ENCODE measurements at regions not wholly inside any gene's neighbourhood (a gene's known extent, or its start where the extent isn't known, plus 50 kb on each side); places are given as distances from the start of the nearest gene placed in this dataset.

DNA sequence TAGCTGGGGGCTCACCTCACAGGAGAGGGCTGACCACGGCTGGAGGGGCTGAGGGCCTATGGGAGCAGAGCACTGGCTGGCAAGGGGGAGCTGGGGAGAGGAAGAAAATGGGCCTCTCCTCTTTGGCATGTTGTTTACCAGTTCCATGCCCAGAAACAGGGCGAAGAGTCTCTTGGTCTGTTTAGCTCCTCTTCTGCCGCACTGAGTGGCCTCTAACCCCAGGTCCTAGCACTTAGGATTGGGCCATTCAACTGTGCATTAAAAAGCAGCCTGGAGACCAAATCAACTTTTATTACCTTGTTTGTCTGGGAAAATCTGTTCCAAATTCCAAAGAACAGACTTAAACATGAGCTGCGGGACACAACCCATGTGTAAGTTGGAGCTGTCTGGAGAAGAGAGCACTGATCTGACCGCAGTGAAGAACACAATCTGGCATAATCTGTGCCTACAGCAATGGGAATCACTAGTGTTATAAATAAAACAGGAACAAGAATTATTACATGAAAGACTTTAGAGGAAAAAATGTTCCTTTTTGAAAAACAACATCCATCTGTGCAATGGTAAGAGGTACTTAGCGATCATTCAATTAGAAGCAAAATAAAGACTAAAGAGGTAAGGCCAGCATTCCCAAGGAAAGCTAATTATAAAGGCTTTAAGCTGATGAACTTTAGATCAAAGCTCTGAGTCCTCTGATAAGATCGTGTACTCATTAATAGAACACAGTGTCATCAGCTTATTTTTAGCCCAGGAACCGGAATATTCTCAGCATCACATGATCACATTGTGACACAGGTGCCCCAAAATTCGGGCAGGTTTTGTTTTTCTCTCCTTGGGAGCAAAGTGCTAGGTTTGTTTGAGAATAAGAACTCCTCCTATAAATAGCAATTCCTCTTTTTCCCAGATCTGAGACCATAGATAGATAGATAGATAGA is 243.2 kb downstream of the COL4A1 start:
- BruUV-seq (replicated peaks): no TSS peak
- H3K9me3 ChIP-seq (ENCODE audit: low read length): no peaks in the 10 kb centered on the region
- no peak overlapping the region for H2AFZ ChIP-seq (ENCODE audit: low read length)
- no peaks in the 10 kb centered on the region for H3K79me2 ChIP-seq (ENCODE audit: insufficient read depth, low read depth, low read length)
- no peak overlapping the region for H3K4me2 ChIP-seq (ENCODE audit: low read length)
- ChIA-PET POLR2A (no interaction called here), CTCF (ENCODE audit: unreplicated experiment) (no interaction called here)
- TF ChIP-seq EZH2phosphoT487 (IDR thresholded peaks at IDR 0.05; ENCODE audit: borderline replicate concordance, low read depth, low read length): no peak
- TF ChIP-seq, protein P1, sequence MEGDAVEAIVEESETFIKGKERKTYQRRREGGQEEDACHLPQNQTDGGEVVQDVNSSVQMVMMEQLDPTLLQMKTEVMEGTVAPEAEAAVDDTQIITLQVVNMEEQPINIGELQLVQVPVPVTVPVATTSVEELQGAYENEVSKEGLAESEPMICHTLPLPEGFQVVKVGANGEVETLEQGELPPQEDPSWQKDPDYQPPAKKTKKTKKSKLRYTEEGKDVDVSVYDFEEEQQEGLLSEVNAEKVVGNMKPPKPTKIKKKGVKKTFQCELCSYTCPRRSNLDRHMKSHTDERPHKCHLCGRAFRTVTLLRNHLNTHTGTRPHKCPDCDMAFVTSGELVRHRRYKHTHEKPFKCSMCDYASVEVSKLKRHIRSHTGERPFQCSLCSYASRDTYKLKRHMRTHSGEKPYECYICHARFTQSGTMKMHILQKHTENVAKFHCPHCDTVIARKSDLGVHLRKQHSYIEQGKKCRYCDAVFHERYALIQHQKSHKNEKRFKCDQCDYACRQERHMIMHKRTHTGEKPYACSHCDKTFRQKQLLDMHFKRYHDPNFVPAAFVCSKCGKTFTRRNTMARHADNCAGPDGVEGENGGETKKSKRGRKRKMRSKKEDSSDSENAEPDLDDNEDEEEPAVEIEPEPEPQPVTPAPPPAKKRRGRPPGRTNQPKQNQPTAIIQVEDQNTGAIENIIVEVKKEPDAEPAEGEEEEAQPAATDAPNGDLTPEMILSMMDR (conservative IDR thresholded peaks at IDR 0.05; ENCODE audit: low read length): no peak
- DNase-seq (ENCODE audit: low spot score): no peak
- no peaks in the 10 kb centered on the region for H4K20me1 ChIP-seq (ENCODE audit: insufficient read depth, low read length)
- H3K27ac ChIP-seq (ENCODE audit: low read depth, low read length, poor library complexity, severe bottlenecking): no peak overlapping the region
- intact Hi-C loops (cut with micrococcal nuclease; ENCODE audit: unreplicated experiment): no loop called here
- H3K4me3 ChIP-seq (ENCODE audit: low read depth, low read length, poor library complexity, severe bottlenecking): no peak overlapping the region
- no peaks in the 10 kb centered on the region for H3K9me2 ChIP-seq (ENCODE audit: insufficient read depth, low read length)
- no peaks in the 10 kb centered on the region for H3K4me1 ChIP-seq (ENCODE audit: insufficient read depth, low read length, poor library complexity, severe bottlenecking)
- no peaks in the 10 kb centered on the region for H3K36me3 ChIP-seq (ENCODE audit: insufficient read depth, low read length)

DNA sequence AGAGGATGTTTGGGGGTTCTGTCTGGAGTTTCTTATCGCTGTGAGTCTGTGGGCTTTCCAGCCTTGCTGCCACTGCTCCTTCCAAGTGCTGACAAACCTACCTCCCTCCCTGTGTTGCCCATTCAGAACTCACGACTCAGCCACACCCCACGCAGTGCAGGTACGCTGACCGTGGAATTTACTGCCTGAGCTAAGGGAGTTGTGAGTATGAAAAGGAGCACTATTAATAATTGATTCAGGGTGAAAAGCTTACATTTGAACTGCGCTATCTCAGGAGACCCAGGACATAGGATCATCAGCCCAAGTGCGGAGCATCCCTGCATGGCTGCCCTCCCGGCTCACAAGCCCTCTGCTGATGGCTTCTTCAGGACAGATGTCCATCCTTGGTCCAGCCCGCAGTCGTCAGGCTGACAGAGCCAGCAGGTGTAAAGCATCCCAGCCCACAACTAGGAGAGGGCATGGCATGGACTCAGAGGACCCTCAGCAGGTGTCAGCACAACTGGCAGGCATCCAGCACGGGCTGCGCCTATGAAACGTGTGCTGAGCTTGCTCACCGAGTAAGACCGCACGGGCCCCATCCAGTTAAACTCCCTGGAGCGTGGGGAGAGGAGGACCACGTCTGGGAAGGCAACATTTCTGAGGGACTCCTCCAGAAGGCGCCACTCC is 244.0 kb downstream of the COL4A1 start:
- ChIA-PET CTCF (ENCODE audit: unreplicated experiment) (no interaction called here), POLR2A (no interaction called here)
- H3K27ac ChIP-seq (ENCODE audit: low read depth, low read length, poor library complexity, severe bottlenecking): no peak overlapping the region
- no TSS peak for BruUV-seq (replicated peaks)
- H3K9me3 ChIP-seq (ENCODE audit: low read length): no peaks in the 10 kb centered on the region
- DNase-seq (ENCODE audit: low spot score): no peak
- no peaks in the 10 kb centered on the region for H3K36me3 ChIP-seq (ENCODE audit: insufficient read depth, low read length)
- H2AFZ ChIP-seq (ENCODE audit: low read length): no peak overlapping the region
- no peaks in the 10 kb centered on the region for H3K9me2 ChIP-seq (ENCODE audit: insufficient read depth, low read length)
- no peaks in the 10 kb centered on the region for H3K4me1 ChIP-seq (ENCODE audit: insufficient read depth, low read length, poor library complexity, severe bottlenecking)
- H4K20me1 ChIP-seq (ENCODE audit: insufficient read depth, low read length): no peaks in the 10 kb centered on the region
- intact Hi-C loops (cut with micrococcal nuclease; ENCODE audit: unreplicated experiment): no loop called here
- H3K4me2 ChIP-seq (ENCODE audit: low read length): no peak overlapping the region
- TF ChIP-seq EZH2phosphoT487 (IDR thresholded peaks at IDR 0.05; ENCODE audit: borderline replicate concordance, low read depth, low read length): no peak
- TF ChIP-seq, protein P1 (conservative IDR thresholded peaks at IDR 0.05; ENCODE audit: low read length): no peak
- no peak overlapping the region for H3K4me3 ChIP-seq (ENCODE audit: low read depth, low read length, poor library complexity, severe bottlenecking)
- H3K79me2 ChIP-seq (ENCODE audit: insufficient read depth, low read depth, low read length): no peaks in the 10 kb centered on the region
